ENCODE measurements at regions not wholly inside any gene's neighbourhood (a gene's known extent, or its start where the extent isn't known, plus 50 kb on each side); places are given as distances from the start of the nearest gene placed in this dataset.

DNA sequence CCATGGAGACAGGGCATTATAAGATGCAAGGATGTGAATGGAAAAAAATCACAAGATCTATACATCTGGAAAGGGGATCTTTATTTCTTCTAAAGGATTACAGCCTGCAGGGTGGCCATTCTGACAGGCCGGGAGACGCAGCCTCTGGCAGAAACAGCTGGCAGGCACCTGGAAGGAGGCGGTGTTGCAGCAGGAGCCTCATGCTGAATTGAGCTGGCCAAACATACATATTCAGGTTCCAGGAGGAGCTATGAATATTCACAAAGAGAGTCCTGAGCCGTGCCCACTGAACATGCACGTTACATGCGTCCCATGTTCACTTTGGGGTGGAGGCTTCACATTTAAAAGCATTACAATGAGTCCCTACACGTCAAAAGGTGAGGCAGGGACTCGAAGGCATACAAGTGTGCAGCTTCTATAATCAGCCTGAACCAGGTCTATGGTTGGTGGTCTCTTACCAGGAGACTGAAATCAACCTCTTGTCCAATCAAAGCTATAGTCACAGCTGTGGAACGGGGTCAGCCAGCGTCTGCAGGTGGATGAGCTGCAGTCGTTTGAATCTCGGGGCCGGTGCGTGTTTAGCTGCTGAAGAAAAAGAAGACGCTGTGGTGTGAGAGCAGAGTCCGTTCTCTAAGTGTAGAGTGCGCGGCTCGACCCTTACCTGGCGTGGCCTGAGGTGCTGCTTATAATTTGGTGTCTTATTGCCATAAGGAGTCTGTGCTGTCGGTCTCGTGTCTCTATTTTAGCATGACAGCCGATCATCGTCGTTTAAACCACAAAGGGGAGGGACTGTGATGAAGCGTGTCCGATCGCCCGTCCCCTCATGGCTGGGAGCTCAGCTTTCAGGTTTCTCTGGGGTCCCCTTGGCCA lies 183.0 kb downstream of the ETS2 start:
- no peaks in the 10 kb centered on the region for H3K36me3 Mint-ChIP-seq (ENCODE audit: insufficient read depth)
- peaks cover 61 to 86% of the 10 kb centered on the region in 2 donors for H3K27me3 Mint-ChIP-seq
- H3K4me3 Mint-ChIP-seq: no peak overlapping the region
- ATAC-seq (replicated peaks): no peak
- no peak overlapping the region for H3K27ac Mint-ChIP-seq
- peaks cover 0 to 6% of the 10 kb centered on the region in 2 donors for H3K4me1 Mint-ChIP-seq (ENCODE audit: low read depth in 2 of 2)
- no peak for DNase-seq
- H3K9me3 Mint-ChIP-seq: no peaks in the 10 kb centered on the region

DNA sequence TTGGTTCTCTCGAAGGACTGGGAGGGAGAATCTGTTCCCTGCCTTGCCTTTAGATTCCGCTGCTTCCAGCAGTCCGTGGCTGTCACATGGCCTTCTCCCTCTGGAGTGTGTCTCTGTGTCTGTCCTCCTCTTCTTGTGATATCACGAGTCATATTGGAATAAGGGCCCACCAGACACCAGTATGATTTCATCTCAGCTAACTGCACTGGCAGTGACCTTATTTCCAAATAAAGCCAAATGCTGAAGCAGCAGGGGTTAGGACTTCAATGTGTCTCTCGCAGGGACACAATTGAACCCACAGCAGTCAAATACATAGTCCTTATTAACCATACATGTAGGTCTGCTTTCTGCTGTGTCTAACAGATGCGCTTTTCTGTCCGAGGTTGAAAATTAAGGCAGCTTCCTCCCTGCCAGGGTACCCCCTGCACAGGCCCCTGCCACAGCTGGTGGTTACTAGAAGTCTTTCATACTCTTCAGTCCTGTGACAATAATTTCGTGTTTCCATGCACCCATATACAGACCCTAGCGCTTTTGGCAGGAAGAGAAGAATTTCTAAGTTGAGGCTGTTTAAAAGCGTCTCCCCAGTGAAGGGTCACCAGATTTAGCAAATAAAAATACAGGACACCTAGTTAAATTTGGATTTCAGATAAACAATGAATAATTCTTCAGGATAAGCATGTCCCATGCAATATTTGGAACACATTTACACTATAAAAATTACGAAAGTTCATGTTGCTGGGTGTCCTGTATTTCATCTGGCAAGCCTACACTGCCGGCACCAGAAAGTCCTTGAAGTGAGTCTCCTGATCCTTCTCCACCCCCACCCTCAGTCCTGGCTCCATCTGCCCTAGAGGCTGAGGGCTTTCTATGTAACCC lies 182.1 kb downstream of the ETS2 start:
- H3K4me3 Mint-ChIP-seq: no peak overlapping the region

DNA sequence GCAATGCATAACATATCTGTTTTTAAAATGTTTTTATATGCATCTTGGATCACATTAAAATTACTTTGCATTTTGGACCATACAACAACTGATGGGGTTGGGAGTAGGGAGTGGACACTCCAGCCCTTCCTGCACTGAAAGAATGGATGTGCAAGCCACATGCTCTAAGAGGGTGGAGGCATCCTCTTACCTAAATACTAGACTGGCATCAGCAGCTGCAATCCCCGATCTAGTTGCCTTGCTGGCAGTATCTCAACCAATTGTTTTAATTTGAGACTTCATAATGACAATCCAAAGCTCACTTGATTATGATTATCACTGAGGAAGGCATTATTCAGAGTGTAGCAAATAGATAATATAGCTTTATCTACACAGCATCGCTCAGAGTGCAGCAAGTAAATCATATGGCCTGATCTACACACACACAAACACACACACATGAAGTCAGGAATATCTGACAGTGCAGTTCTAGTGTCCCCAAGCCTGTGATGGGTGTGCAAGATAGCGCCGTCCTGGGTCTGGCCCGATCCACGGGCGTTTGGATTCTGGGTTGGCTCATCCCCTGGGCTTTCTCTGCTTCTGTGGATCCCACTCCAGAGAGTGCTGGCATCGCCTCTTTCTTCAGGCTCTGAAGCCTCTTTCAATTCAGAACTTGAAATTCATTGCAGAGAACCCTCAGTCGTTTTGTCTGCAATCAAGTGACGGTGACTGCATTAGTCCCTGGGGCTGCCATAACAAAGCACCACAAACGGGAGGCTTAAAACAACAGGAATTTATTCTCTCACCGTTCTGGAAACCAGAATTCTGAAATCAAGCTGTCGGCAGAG lies 181.3 kb downstream of the ETS2 start:
- DNase-seq (no peak), ATAC-seq (replicated peaks) (no peak)
- Mint-ChIP-seq H3K4me1 (ENCODE audit: low read depth in 2 of 2) (peaks cover 0 to 6% of the 10 kb centered on the region in 2 donors), H3K9me3 (no peaks in the 10 kb centered on the region), H3K27ac (no peak overlapping the region), H3K27me3 (peaks cover 66 to 85% of the 10 kb centered on the region in 2 donors), H3K4me3 (no peak overlapping the region), H3K36me3 (ENCODE audit: insufficient read depth) (no peaks in the 10 kb centered on the region)

More for the DNA sequence above, 182.1 kb downstream of the ETS2 start:
- DNase-seq (no peak), ATAC-seq (replicated peaks) (no peak)
- H3K9me3 Mint-ChIP-seq: no peaks in the 10 kb centered on the region
- H3K27ac Mint-ChIP-seq: no peak overlapping the region
- H3K4me1 Mint-ChIP-seq (ENCODE audit: low read depth in 2 of 2): peaks cover 0 to 6% of the 10 kb centered on the region in 2 donors
- peaks cover 67 to 93% of the 10 kb centered on the region in 2 donors for H3K27me3 Mint-ChIP-seq
- H3K36me3 Mint-ChIP-seq (ENCODE audit: insufficient read depth): no peaks in the 10 kb centered on the region

DNA sequence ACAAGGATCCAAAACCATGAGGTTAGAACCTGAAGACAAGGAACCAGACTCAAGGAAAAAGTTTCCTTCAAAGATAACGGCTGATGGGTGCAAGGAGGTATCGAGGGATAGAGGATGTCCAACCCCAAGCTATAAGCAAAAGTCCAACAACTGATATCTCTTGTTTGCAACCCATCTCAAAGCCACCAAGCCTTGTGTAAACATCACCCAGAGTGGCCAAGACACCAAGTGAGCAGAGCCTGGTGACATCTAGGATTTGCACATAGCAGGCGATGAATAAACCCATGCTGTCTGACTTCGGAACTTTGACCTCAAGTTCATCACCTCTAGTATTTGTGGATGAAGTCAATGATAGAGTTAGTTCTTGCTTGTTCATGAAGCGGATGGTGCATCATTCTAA lies 180.7 kb downstream of the ETS2 start:
- no peak overlapping the region for H3K27ac Mint-ChIP-seq
- H3K27me3 Mint-ChIP-seq: peaks cover 65 to 81% of the 10 kb centered on the region in 2 donors
- H3K9me3 Mint-ChIP-seq: no peaks in the 10 kb centered on the region
- no peak for DNase-seq
- ATAC-seq (replicated peaks): no peak
- H3K4me3 Mint-ChIP-seq: no peak overlapping the region
- peaks cover 0 to 6% of the 10 kb centered on the region in 2 donors for H3K4me1 Mint-ChIP-seq (ENCODE audit: low read depth in 2 of 2)
- H3K36me3 Mint-ChIP-seq (ENCODE audit: insufficient read depth): no peaks in the 10 kb centered on the region

DNA sequence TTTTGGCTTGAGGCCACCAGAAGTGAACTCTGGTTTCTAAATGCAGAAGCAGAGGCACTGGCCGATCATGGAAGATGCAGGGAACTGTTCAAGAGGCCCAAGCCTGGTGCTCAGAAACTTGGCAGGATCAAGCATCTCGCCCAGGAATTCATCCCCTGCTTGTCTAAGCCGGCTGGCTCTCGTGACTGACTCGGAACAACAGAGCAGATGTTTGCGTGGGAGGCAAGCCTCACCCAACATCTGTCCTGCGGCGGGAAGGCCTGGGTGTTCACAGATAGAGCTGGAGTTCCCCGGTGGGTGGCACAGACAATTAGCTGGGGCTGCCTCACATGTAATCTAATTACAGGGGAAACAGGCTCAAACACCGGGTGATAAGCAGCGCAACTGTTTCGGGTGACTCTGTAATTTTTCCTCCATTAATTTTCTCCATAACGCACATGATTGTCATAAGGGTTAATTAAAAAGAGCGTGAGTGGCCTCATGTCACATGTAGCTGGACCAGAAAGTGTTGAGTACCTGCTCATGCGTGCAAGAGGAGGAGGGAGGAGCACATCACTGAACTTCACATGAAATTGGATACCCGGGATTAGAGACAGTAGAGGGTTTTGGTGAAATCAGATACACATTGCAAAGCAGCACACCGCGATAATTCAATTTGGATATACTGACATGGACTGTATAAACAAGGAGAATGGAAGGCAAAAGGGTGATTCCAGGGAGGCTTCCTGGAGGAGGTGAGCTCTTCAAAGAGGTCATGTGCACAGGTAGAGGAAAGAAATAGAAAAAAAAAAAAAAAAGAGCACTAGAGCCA lies 180.0 kb downstream of the ETS2 start:
- Mint-ChIP-seq H3K4me1 (ENCODE audit: low read depth in 2 of 2) (peaks cover 0 to 6% of the 10 kb centered on the region in 2 donors), H3K36me3 (ENCODE audit: insufficient read depth) (no peaks in the 10 kb centered on the region), H3K4me3 (no peak overlapping the region), H3K27me3 (peaks cover 66 to 81% of the 10 kb centered on the region in 2 donors), H3K27ac (no peak overlapping the region), H3K9me3 (no peaks in the 10 kb centered on the region)
- ATAC-seq (replicated peaks) (no peak), DNase-seq (no peak)

DNA sequence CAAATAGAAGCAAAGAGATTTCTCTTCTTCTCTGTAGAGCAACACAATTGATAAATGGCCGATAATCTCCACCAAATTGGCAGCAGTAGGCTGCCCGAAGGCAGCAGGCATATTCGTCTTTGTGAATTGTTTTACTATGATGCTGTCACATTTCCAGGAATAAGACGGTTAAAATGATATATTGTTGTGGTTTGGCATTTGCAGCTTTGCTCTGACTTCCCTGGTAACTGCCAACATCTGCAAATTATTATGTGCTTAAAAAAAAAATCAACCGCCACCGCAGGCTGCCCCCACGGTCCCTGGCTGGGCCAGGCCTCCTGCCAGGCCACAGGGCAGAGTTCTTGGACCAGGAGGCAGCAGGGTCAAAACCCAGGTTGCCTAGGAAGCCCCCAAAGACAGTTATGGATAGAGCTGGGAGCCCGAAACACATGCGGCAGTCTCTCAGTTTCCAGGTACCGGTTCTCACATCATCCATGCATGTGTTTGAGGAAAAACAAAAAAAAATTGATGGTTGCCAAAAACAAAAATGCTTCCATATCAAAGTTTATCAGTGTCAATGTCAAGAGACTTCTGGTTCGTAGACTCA lies 179.3 kb downstream of the ETS2 start:
- H3K27ac Mint-ChIP-seq: no peak overlapping the region
- no peak for DNase-seq
- H3K4me1 Mint-ChIP-seq (ENCODE audit: low read depth in 2 of 2): peaks cover 0 to 6% of the 10 kb centered on the region in 2 donors
- H3K9me3 Mint-ChIP-seq: no peaks in the 10 kb centered on the region
- no peaks in the 10 kb centered on the region for H3K36me3 Mint-ChIP-seq (ENCODE audit: insufficient read depth)
- ATAC-seq (replicated peaks): no peak
- no peak overlapping the region for H3K4me3 Mint-ChIP-seq
- peaks cover 68 to 82% of the 10 kb centered on the region in 2 donors for H3K27me3 Mint-ChIP-seq

DNA sequence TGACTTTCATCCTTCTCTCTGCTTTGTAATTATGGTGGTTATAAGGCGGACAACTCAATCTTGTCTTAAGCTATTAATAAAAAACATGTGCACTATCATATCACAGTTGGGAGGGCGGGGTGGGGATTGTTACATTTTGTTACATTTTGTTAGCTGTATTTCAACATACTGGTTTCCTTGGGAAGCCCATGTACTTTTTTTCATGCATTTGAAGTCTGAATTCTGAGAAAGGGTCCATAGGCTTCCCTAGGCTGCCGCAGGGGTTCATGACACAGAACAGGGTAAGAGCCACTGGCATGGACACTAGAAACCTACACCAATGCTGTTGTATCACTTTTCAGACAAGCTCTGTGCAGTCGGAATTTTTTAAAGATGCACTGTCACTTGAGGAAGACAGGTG lies 178.8 kb downstream of the ETS2 start:
- Mint-ChIP-seq H3K4me1 (ENCODE audit: low read depth in 2 of 2) (peaks cover 0 to 8% of the 10 kb centered on the region in 2 donors), H3K36me3 (ENCODE audit: insufficient read depth) (no peaks in the 10 kb centered on the region), H3K4me3 (no peak overlapping the region), H3K9me3 (no peaks in the 10 kb centered on the region), H3K27ac (no peak overlapping the region), H3K27me3 (peaks cover 72 to 82% of the 10 kb centered on the region in 2 donors)
- ATAC-seq (replicated peaks) (no peak), DNase-seq (no peak)

DNA sequence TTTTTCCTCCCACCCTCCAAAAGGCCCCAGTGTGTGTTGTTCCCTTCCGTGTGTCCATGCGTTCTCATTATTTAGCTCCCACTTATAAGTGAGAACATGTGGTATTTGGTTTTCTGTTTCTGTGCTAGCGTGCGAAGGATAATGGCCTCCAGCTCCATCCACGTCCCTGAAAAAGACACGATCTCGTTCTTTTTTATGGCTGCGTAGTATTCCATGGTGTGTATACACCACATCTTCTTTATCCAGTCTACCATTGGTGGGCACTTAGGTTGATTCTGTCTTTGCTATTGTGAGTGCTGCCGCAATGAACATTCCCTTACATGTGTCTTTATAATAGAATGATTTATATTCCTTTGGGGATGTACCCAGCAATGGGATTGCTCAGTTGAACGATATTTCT lies 177.8 kb downstream of the ETS2 start:
- Mint-ChIP-seq H3K4me1 (ENCODE audit: low read depth in 2 of 2) (peaks cover 0 to 8% of the 10 kb centered on the region in 2 donors), H3K27ac (no peak overlapping the region), H3K9me3 (no peaks in the 10 kb centered on the region), H3K4me3 (no peak overlapping the region), H3K36me3 (ENCODE audit: insufficient read depth) (no peaks in the 10 kb centered on the region), H3K27me3 (peaks cover 66 to 78% of the 10 kb centered on the region in 2 donors)
- DNase-seq: no peak
- no peak for ATAC-seq (replicated peaks)

DNA sequence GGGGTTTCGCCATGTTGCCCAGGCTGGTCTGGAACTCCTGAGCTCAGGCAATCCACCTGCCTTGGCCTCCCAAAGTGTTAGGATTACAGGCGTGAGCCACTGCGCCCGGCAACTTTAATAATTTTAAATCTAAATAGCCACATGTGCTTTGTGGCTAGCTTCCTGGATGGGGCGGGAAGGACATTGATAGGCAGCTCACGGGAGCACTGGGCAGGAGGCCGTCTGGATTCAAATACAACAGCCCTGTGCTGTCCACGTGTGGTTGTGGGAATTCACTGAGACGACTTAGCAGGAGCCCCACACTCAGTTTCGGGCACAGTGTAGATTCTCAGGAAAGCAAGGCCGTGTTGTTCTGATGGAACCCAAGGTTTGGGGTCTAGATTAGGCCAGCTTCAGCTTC lies 177.1 kb downstream of the ETS2 start:
- H3K4me3 Mint-ChIP-seq: no peak overlapping the region
- DNase-seq (no peak), ATAC-seq (replicated peaks) (no peak)
- peaks cover 58 to 70% of the 10 kb centered on the region in 2 donors for H3K27me3 Mint-ChIP-seq
- peaks cover 0 to 6% of the 10 kb centered on the region in 2 donors for H3K4me1 Mint-ChIP-seq (ENCODE audit: low read depth in 2 of 2)
- no peak overlapping the region for H3K27ac Mint-ChIP-seq
- H3K9me3 Mint-ChIP-seq: no peaks in the 10 kb centered on the region
- H3K36me3 Mint-ChIP-seq (ENCODE audit: insufficient read depth): no peaks in the 10 kb centered on the region

DNA sequence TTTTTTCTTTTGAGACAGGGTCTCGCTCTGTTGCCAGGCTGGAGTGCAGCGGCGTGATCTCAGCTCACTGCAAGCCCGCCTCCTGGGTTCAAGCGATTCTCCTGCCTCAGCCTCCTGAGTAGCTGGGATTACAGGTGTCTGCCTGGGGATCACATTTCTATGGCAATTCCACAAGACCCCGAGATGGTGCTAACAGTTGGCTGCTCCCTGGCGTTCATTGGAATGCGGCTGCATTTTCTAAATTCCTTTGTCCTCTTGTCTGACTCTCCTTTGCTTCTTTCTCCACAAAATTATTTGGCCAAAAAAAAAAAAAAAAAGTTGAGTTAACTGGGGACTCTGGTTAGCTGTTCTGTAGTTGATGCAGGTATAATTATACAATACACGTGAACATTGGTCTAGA lies 176.4 kb downstream of the ETS2 start:
- H3K9me3 Mint-ChIP-seq: no peaks in the 10 kb centered on the region
- ATAC-seq (replicated peaks) (no peak), DNase-seq (no peak)
- H3K4me3 Mint-ChIP-seq: no peak overlapping the region
- peaks cover 55 to 66% of the 10 kb centered on the region in 2 donors for H3K27me3 Mint-ChIP-seq
- H3K4me1 Mint-ChIP-seq (ENCODE audit: low read depth in 2 of 2): peaks cover 0 to 6% of the 10 kb centered on the region in 2 donors
- no peaks in the 10 kb centered on the region for H3K36me3 Mint-ChIP-seq (ENCODE audit: insufficient read depth)
- no peak overlapping the region for H3K27ac Mint-ChIP-seq

DNA sequence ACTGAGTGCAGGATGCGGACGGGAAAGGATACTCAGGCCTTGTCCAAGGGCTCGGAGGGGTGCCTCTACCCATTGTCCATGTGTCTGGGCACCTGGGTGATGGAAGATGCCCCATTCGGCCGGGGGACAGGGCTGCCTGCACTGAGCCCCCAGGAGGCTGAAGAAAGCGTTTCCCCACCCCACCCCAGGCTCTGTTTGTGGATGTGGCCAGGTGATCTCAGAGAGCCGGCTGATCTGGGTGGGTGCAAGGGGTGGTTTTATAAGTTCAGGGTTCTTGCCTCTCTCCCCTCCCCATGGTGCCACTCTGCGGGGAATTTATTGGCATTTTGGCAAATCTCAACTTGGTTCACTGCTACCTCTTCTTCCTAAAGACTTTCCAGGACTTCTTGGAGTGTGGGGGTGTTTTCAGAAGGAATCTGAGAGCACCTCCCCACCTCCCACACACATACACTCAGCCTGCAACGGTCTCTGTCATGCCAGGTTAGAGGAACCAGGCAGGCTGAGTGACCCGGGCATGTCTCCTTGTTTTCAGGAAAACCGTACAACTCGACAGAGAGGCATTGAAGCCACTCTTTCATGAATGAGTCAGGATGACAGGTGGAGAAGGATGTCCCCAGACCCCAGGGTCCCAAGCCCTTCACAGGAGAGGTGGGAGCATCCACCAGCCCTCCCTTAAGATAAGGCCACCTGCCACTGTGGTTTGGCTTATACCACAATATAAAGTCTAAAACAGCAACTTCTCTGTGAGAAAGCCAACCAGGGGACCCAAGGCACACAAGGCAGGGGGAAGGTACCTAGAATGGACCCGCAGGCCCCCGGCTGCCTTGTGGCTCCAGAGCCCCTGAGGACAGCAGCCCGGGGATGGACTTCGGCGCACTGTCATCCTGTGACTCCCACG lies 174.9 kb downstream of the ETS2 start:
- DNase-seq: no peak
- Mint-ChIP-seq H3K27me3 (peaks cover 54 to 64% of the 10 kb centered on the region in 2 donors), H3K36me3 (ENCODE audit: insufficient read depth) (no peaks in the 10 kb centered on the region), H3K4me1 (ENCODE audit: low read depth in 2 of 2) (peaks cover 0 to 3% of the 10 kb centered on the region in 2 donors), H3K27ac (no peak overlapping the region), H3K4me3 (no peak overlapping the region), H3K9me3 (no peaks in the 10 kb centered on the region)
- no peak for ATAC-seq (replicated peaks)
